GM23338 (cell line): ENCODE measurements at regions not wholly inside any gene's neighbourhood (a gene's known extent, or its start where the extent isn't known, plus 50 kb on each side); places are given as distances from the start of the nearest gene placed in this dataset.

Experiments
- ATAC-seq: fragments of 200-7000 bp; cut with Tn5 transposase; 3 replicates; pipeline ENCODE4 v1.9.1; 2020
- DNase-seq: peaks from one replicate; pipeline ENCODE4 v3.0.0-alpha.2; 2015; ENCODE audit warnings: low spot score
- H2AFZ ChIP-seq: fragments of 200-600 bp; sonication (generic); 2 replicates; pipeline ENCODE4 v1.8.0; 2016; ENCODE audit warnings: antibody characterized with exemption, mild to moderate bottlenecking, moderate library complexity
- H3F3A ChIP-seq: fragments of 200-600 bp; sonication (generic); replicated peaks from 2 replicates; pipeline ENCODE4 v1.8.0; 2017; ENCODE audit warnings: antibody characterized with exemption, mixed run types, low read depth
- H3K27ac ChIP-seq: fragments of 200-600 bp; sonication (generic); 2 replicates; pipeline ENCODE4 v1.6.1; 2016; ENCODE audit warnings: low read depth
- H3K27me3 ChIP-seq: fragments of 200-600 bp; sonication (generic); 2 replicates; pipeline ENCODE4 v1.8.0; 2016; ENCODE audit warnings: mild to moderate bottlenecking, mixed run types, moderate library complexity; ENCODE audit not compliant: insufficient read depth
- H3K36me3 ChIP-seq: fragments of 200-600 bp; sonication (generic); 2 replicates; pipeline ENCODE4 v1.8.0; 2016; ENCODE audit warnings: mild to moderate bottlenecking; ENCODE audit not compliant: insufficient read depth
- H3K4me1 ChIP-seq: fragments of 200-600 bp; sonication (generic); 2 replicates; pipeline ENCODE4 v1.8.0; 2016; ENCODE audit warnings: mild to moderate bottlenecking, moderate library complexity; ENCODE audit not compliant: insufficient read depth
- H3K4me2 ChIP-seq: fragments of 200-600 bp; sonication (generic); 2 replicates; pipeline ENCODE4 v1.7.1; 2017; ENCODE audit warnings: mixed run types
- H3K4me3 ChIP-seq: fragments of 200-600 bp; sonication (generic); 2 replicates; pipeline ENCODE4 v1.6.1; 2016; ENCODE audit warnings: mixed run types
- H3K79me2 ChIP-seq: fragments of 200-600 bp; sonication (generic); replicated peaks from 2 replicates; pipeline ENCODE4 v1.8.0; 2017; ENCODE audit warnings: mild to moderate bottlenecking; ENCODE audit not compliant: insufficient read depth
- H3K9me2 ChIP-seq: fragments of 200-600 bp; sonication (generic); 2 replicates; pipeline ENCODE4 v1.8.0; 2017; ENCODE audit not compliant: insufficient read depth
- H4K20me1 ChIP-seq: fragments of 200-600 bp; sonication (generic); replicated peaks from 2 replicates; pipeline ENCODE4 v1.8.0; 2017; ENCODE audit warnings: mild to moderate bottlenecking; ENCODE audit not compliant: insufficient read depth
- H3K27ac Mint-ChIP-seq: 2 replicates; pipeline ENCODE4 v1.8.0; 2020; ENCODE audit warnings: inconsistent platforms, mild to moderate bottlenecking, moderate library complexity, mixed read lengths
- H3K27me3 Mint-ChIP-seq: 3 replicates; pipeline ENCODE4 v1.8.0; 2022; ENCODE audit warnings: low read depth, mild to moderate bottlenecking, moderate library complexity, mixed read lengths, inconsistent platforms; ENCODE audit not compliant: insufficient read depth, poor library complexity
- H3K36me3 Mint-ChIP-seq: 3 replicates; pipeline ENCODE4 v1.8.0; 2021; ENCODE audit warnings: low read depth, mild to moderate bottlenecking, inconsistent platforms, moderate library complexity, mixed read lengths
- H3K4me1 Mint-ChIP-seq: 3 replicates; pipeline ENCODE4 v1.8.0; 2020; ENCODE audit warnings: mild to moderate bottlenecking, inconsistent platforms, mixed read lengths
- H3K4me3 Mint-ChIP-seq: 3 replicates; pipeline ENCODE4 v1.8.0; 2021; ENCODE audit warnings: moderate library complexity, mild to moderate bottlenecking, inconsistent platforms, mixed read lengths
- H3K9me3 Mint-ChIP-seq: 3 replicates; pipeline ENCODE4 v1.8.0; 2020; ENCODE audit warnings: moderate library complexity, mild to moderate bottlenecking, inconsistent platforms, mixed read lengths
- CREB1 ChIP-seq: fragments of 250-450 bp; sonication (Bioruptor Pico); IDR thresholded peaks from 2 replicates; pipeline ENCODE4 v1.5.0; 2020; ENCODE audit warnings: low read depth, mild to moderate bottlenecking, moderate library complexity
- EZH2phosphoT487 ChIP-seq: fragments of 200-600 bp; sonication (generic); IDR thresholded peaks from one replicate; pipeline ENCODE4 v1.8.1; 2018; ENCODE audit warnings: antibody characterized with exemption; ENCODE audit not compliant: unreplicated experiment
- JUNB ChIP-seq: IDR thresholded peaks from one replicate; pipeline ENCODE4 v1.6.1; 2016; ENCODE audit warnings: antibody characterized with exemption; ENCODE audit not compliant: unreplicated experiment
- NANOG ChIP-seq: IDR thresholded peaks from 2 replicates; pipeline ENCODE4 v1.6.1; 2016; ENCODE audit warnings: antibody characterized with exemption, borderline replicate concordance
- STAT1 ChIP-seq: IDR thresholded peaks from one replicate; pipeline ENCODE4 v1.6.1; 2016; ENCODE audit warnings: antibody characterized with exemption; ENCODE audit not compliant: unreplicated experiment
- ZNF114 ChIP-seq: fragments of 250-450 bp; sonication (Bioruptor Pico); IDR thresholded peaks from 2 replicates; pipeline ENCODE4 v1.5.0; 2020; ENCODE audit warnings: mild to moderate bottlenecking, moderate library complexity
- ZNF331 ChIP-seq: fragments of 250-450 bp; sonication (Bioruptor Pico); IDR thresholded peaks from 2 replicates; pipeline ENCODE4 v1.5.0; 2020; ENCODE audit warnings: low read depth, mild to moderate bottlenecking, moderate library complexity
- TF ChIP-seq, protein P1 (sequence below): IDR thresholded peaks from 2 replicates; pipeline ENCODE4 v1.6.1; 2016; ENCODE audit warnings: antibody characterized with exemption
- TF ChIP-seq, protein P2 (sequence below), 2 experiments: fragments of 200-600 bp in 1 of 2; sonication (generic) in 1 of 2; conservative IDR thresholded peaks; 2 replicates each; pipeline versions ENCODE4 v1.5.1 to v1.6.1; 2016 to 2017; ENCODE audit warnings: antibody characterized with exemption in 2 of 2, low read depth in 2 of 2, mild to moderate bottlenecking in 2 of 2, moderate library complexity in 1 of 2
- TF ChIP-seq, protein P3 (sequence below): IDR thresholded peaks from one replicate; pipeline ENCODE4 v1.6.1; 2018; ENCODE audit warnings: antibody characterized with exemption; ENCODE audit not compliant: unreplicated experiment

DNA sequence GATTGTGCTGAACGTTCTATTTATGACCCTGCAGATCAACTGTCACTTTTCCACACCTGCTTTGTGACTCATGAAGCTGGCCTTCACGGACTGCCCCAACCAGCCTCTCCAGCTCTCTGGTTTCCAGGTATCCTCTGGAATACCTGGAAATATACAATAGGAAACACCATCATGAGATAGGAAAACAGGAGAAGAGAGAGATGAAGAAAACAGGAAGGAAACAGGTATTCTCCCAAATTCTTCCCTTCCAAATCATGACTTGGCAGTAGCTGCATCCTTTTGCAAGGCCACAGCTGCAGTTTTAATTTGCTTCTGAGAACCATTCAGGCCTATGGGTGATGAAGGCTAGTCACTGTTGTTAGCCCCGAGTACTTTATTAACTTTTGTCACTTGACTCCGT, 909.1 kb downstream of the EPHA3 start (continued):
- TF ChIP-seq, protein P1, sequence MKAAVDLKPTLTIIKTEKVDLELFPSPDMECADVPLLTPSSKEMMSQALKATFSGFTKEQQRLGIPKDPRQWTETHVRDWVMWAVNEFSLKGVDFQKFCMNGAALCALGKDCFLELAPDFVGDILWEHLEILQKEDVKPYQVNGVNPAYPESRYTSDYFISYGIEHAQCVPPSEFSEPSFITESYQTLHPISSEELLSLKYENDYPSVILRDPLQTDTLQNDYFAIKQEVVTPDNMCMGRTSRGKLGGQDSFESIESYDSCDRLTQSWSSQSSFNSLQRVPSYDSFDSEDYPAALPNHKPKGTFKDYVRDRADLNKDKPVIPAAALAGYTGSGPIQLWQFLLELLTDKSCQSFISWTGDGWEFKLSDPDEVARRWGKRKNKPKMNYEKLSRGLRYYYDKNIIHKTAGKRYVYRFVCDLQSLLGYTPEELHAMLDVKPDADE: no peak
- no peak for TF ChIP-seq NANOG
- TF ChIP-seq JUNB: no peak
- TF ChIP-seq, protein P2, sequence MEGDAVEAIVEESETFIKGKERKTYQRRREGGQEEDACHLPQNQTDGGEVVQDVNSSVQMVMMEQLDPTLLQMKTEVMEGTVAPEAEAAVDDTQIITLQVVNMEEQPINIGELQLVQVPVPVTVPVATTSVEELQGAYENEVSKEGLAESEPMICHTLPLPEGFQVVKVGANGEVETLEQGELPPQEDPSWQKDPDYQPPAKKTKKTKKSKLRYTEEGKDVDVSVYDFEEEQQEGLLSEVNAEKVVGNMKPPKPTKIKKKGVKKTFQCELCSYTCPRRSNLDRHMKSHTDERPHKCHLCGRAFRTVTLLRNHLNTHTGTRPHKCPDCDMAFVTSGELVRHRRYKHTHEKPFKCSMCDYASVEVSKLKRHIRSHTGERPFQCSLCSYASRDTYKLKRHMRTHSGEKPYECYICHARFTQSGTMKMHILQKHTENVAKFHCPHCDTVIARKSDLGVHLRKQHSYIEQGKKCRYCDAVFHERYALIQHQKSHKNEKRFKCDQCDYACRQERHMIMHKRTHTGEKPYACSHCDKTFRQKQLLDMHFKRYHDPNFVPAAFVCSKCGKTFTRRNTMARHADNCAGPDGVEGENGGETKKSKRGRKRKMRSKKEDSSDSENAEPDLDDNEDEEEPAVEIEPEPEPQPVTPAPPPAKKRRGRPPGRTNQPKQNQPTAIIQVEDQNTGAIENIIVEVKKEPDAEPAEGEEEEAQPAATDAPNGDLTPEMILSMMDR (conservative IDR thresholded peaks at IDR 0.05; ENCODE audit: low read depth in 2 of 2): no peak
- no peak for TF ChIP-seq CREB1
- no peak for TF ChIP-seq EZH2phosphoT487
- TF ChIP-seq, protein P3, sequence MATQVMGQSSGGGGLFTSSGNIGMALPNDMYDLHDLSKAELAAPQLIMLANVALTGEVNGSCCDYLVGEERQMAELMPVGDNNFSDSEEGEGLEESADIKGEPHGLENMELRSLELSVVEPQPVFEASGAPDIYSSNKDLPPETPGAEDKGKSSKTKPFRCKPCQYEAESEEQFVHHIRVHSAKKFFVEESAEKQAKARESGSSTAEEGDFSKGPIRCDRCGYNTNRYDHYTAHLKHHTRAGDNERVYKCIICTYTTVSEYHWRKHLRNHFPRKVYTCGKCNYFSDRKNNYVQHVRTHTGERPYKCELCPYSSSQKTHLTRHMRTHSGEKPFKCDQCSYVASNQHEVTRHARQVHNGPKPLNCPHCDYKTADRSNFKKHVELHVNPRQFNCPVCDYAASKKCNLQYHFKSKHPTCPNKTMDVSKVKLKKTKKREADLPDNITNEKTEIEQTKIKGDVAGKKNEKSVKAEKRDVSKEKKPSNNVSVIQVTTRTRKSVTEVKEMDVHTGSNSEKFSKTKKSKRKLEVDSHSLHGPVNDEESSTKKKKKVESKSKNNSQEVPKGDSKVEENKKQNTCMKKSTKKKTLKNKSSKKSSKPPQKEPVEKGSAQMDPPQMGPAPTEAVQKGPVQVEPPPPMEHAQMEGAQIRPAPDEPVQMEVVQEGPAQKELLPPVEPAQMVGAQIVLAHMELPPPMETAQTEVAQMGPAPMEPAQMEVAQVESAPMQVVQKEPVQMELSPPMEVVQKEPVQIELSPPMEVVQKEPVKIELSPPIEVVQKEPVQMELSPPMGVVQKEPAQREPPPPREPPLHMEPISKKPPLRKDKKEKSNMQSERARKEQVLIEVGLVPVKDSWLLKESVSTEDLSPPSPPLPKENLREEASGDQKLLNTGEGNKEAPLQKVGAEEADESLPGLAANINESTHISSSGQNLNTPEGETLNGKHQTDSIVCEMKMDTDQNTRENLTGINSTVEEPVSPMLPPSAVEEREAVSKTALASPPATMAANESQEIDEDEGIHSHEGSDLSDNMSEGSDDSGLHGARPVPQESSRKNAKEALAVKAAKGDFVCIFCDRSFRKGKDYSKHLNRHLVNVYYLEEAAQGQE: no peak

DNA sequence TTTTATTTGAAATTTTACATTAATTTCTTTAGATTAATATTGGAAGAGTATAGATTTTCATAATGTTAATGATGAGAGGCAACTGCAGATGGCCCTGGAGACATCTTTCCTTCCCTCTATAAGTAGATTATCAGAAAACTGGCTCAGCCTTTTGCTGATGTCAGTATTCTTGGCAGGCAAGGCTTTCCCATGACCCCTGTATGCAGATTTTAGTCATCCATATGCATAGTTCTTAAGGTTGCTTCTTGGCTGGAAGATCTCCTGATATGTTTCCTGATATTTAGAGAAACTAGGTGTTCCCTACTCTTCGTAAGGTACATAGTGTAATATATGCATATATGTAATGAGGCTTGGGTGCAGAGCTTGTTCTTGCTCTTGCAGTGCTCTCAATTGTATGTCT, 911.4 kb downstream of the EPHA3 start:
- Histone ChIP-seq H3K27me3 (no peaks in the 10 kb centered on the region), H3K79me2 (no peaks in the 10 kb centered on the region), H3K9me2 (peaks cover 4% of the 10 kb centered on the region; the same call in 1 of the 2 replicates), H3F3A (no peaks in the 10 kb centered on the region), H3K27ac (no peak overlapping the region), H3K36me3 (no peaks in the 10 kb centered on the region), H3K4me2 (no peak overlapping the region), H3K4me3 (no peak overlapping the region), H3K4me1 (no peaks in the 10 kb centered on the region), H4K20me1 (no peaks in the 10 kb centered on the region), H2AFZ (no peak overlapping the region)
- DNase-seq: no peak
- Mint-ChIP-seq H3K4me3 (no peak overlapping the region), H3K27me3 (no peaks in the 10 kb centered on the region), H3K36me3 (no peaks in the 10 kb centered on the region), H3K4me1 (no peaks in the 10 kb centered on the region), H3K27ac (no peak overlapping the region), H3K9me3 (no peaks in the 10 kb centered on the region)
- no peak for ATAC-seq
- TF ChIP-seq ZNF331: no peak
- no peak for TF ChIP-seq CREB1
- no peak for TF ChIP-seq STAT1
- TF ChIP-seq ZNF114 (CRISPR knock-in tag): no peak
- TF ChIP-seq, protein P2 (conservative IDR thresholded peaks at IDR 0.05; ENCODE audit: low read depth in 2 of 2): no peak
- TF ChIP-seq EZH2phosphoT487: no peak
- TF ChIP-seq, protein P3: no peak
- TF ChIP-seq, protein P1: no peak
- TF ChIP-seq JUNB: no peak
